H1 (cell line): ENCODE measurements at regions not wholly inside any gene's neighbourhood (a gene's known extent, or its start where the extent isn't known, plus 50 kb on each side); places are given as distances from the start of the nearest gene placed in this dataset.

Experiments used
- KDM1A ChIP-seq: fragments of 200-600, 300-600 bp; sonication (generic); IDR thresholded peaks from 2 replicates; pipeline ENCODE4 v1.7.1; 2016; ENCODE audit warnings: mild to moderate bottlenecking, low read length, borderline replicate concordance
- MAX ChIP-seq: IDR thresholded peaks from 2 replicates; pipeline ENCODE4 v1.6.1; 2012; ENCODE audit warnings: inconsistent platforms

GRCh38 chr12:124635316-124635715 is 67.9 kb upstream of the NCOR2 start (continued):
- TF ChIP-seq MAX, result no peak
- no peak for TF ChIP-seq KDM1A
